Esophagus muscularis mucosa (tissue), 4 donors: ENCODE measurements at regions not wholly inside any gene's neighbourhood (a gene's known extent, or its start where the extent isn't known, plus 50 kb on each side); places are given as distances from the start of the nearest gene placed in this dataset.

ENCODE experiments used
- DNase-seq: peaks from one replicate; pipeline ENCODE4 v3.0.0-alpha.2; 2017; ENCODE audit errors: extremely low spot score
- H3K27ac ChIP-seq, 4 donors: fragments of 200-600 bp; sonication (generic); replicated peaks in 1 of 4; 1 replicate in 3 of 4; 2 replicates in 1 of 4; pipeline ENCODE4 v1.5.1; 2016 to 2019; ENCODE audit warnings: mild to moderate bottlenecking in 1 of 4
- H3K27me3 ChIP-seq, 4 donors: fragments of 200-600 bp; sonication (generic); one replicate each; pipeline versions ENCODE4 v1.5.1 to v1.6.0; 2016 to 2019
- H3K36me3 ChIP-seq, 4 donors: fragments of 200-600 bp; sonication (generic); one replicate each; pipeline ENCODE4 v1.5.1; 2016 to 2019
- H3K4me1 ChIP-seq, 4 donors: fragments of 200-600 bp; sonication (generic); one replicate each; pipeline ENCODE4 v1.5.1; 2016 to 2019
- H3K4me3 ChIP-seq, 4 donors: fragments of 200-600 bp; sonication (generic); 1 replicate in 2 of 4; 2 replicates in 2 of 4; pipeline ENCODE4 v1.5.1; 2016 to 2019; ENCODE audit warnings: mild to moderate bottlenecking in 4 of 4, moderate library complexity in 1 of 4
- H3K9me3 ChIP-seq, 4 donors: fragments of 200-600 bp; sonication (generic); 1 replicate in 3 of 4; 2 replicates in 1 of 4; pipeline ENCODE4 v1.5.1; 2016 to 2019
- CTCF ChIP-seq, 3 experiments: fragments of 200-600 bp in 2 of 3; fragments of 450-650 bp in 1 of 3; sonication (generic) in 2 of 3; IDR thresholded peaks; one replicate each; pipeline ENCODE4 v1.5.1; 2017 to 2019; ENCODE audit warnings: antibody characterized with exemption in 3 of 3, mild to moderate bottlenecking in 2 of 3, moderate library complexity in 1 of 3
- EP300 ChIP-seq: sonication (generic); formaldehyde crosslinking; IDR thresholded peaks from one replicate; pipeline ENCODE4 v1.6.1; 2017; ENCODE audit warnings: antibody characterized with exemption
- POLR2A ChIP-seq: fragments of 450-650 bp; IDR thresholded peaks from one replicate; pipeline ENCODE4 v1.6.1; 2017; ENCODE audit warnings: antibody characterized with exemption, moderate library complexity, mild to moderate bottlenecking, low read depth
- POLR2AphosphoS5 ChIP-seq, 2 donors: sonication (generic); formaldehyde crosslinking; IDR thresholded peaks; one replicate each; pipeline ENCODE4 v1.6.1; 2017; ENCODE audit warnings: antibody characterized with exemption in 2 of 2
- WGBS: methylation state at CpG from one replicate; pipeline ENCODE4 v1.1.5; 2018; 5-methylcytosine and 5-hydroxymethylcytosine counted together
- intact Hi-C: fragments of 100-400 bp; cut with DNase I; formaldehyde crosslinking; loops from one replicate; pipeline ENCODE4 v1.15.1; 2023

DNA sequence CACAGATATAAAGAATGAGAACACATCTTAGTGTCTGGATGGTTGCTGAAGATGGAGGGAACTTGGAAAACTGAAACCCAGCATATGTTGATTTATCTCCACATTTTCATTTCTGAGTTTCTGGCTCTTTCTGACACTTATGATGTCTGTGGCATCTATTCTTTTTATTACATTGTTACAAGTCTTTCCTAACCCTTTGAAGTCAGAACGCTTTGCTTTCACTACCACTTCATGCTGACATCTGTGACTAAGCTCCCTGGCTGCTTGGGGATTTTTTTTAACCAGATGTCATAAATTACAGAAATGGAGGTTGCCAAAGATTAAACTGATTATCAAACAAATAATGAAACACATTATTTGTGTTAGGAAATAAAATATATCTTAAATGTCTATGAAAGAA lies 188.7 kb downstream of the KITLG start:
- 27% methylated on average over 1 of the region's 1 CpG for whole genome bisulfite sequencing
- Histone ChIP-seq H3K9me3 (peaks cover 0 to 4% (median 2%) of the 10 kb centered on the region in 4 donors), H3K4me3 (no peak overlapping the region), H3K36me3 (no peaks in the 10 kb centered on the region), H3K4me1 (peaks cover 0 to 13% (median 7%) of the 10 kb centered on the region in 4 donors), H3K27me3 (no peaks in the 10 kb centered on the region), H3K27ac (no peak overlapping the region)
- no peak for DNase-seq
- TF ChIP-seq CTCF (IDR thresholded peaks at IDR 0.05), result no peak
- no peak for TF ChIP-seq POLR2AphosphoS5 (IDR thresholded peaks at IDR 0.05)
- TF ChIP-seq EP300, result no peak
- TF ChIP-seq POLR2A, result no peak
- intact Hi-C loops, result loop anchor here (10.0 kb wide), 1 partner anchor 207 kb away; no protein-coding TSS in a partner anchor

DNA sequence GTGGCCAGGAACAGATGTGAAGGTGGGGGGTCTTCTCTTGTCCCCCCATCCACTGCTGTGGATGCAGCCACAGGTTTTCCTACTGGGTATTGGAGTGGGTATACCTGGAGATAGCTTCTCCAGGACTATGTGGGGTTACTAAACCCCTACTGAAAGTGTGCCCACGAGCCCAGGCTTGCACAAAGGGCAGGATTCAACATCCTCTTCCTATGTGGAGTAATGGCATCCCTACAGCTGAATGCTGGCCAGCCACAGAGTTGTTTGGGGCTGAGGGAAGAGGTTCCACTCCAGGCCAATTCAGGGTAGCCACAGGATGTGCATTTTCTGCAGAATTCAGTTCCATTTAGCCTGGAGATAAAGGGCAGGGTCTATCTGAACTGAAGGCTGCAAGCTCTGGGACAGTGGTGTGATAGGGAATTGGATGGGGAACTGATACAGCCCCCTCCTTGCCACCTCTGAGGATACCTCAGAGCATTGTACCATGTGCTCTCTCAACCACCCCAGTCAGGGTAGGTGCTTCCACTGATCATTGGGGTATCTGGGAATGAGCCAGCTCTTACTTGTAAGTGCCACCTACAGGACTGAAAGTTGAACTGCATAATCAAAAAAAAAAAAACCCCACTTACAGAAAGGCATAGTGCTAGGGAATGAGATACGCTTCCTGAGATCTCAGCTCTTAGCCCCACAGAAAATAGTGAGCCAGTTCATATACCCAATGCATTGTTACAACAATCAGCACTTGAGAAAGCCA lies 187.1 kb downstream of the KITLG start:
- Histone ChIP-seq H3K4me1 (peaks cover 0 to 13% (median 7%) of the 10 kb centered on the region in 4 donors), H3K27me3 (no peaks in the 10 kb centered on the region), H3K27ac (no peak overlapping the region), H3K9me3 (peaks cover 0 to 4% (median 2%) of the 10 kb centered on the region in 4 donors), H3K4me3 (no peak overlapping the region), H3K36me3 (no peaks in the 10 kb centered on the region)
- intact Hi-C loops, result loop anchor here (10.0 kb wide), 1 partner anchor 208 kb away; no protein-coding TSS in a partner anchor
- WGBS, result 83% methylated on average over 2 of the region's 2 CpGs
- TF ChIP-seq POLR2AphosphoS5 (IDR thresholded peaks at IDR 0.05) (no peak), EP300 (no peak), POLR2A (no peak), CTCF (IDR thresholded peaks at IDR 0.05) (peak in 1 of 3 experiments; percentile 19)
- DNase-seq, result no peak

GRCh38 chr12:88398031-88398430 lies 182.2 kb downstream of the KITLG start:
- H3K9me3 ChIP-seq, result peaks cover 0 to 4% (median 2%) of the 10 kb centered on the region in 4 donors
- WGBS, result 96% methylated on average over 2 of the region's 2 CpGs
- H3K4me3 ChIP-seq, result no peak overlapping the region
- H3K27me3 ChIP-seq, result no peaks in the 10 kb centered on the region
- H3K36me3 ChIP-seq, result no peaks in the 10 kb centered on the region
- H3K4me1 ChIP-seq, result peaks cover 0 to 9% (median 3%) of the 10 kb centered on the region in 4 donors
- DNase-seq, result no peak
- H3K27ac ChIP-seq, result no peak overlapping the region
- intact Hi-C loops, result loop anchor here (2.0 to 10.0 kb wide), 2 partner anchors 25 to 213 kb away; no protein-coding TSS in a partner anchor
- TF ChIP-seq EP300, result no peak
- no peak for TF ChIP-seq POLR2AphosphoS5 (IDR thresholded peaks at IDR 0.05)
- no peak for TF ChIP-seq POLR2A
- no peak for TF ChIP-seq CTCF (IDR thresholded peaks at IDR 0.05)

DNA sequence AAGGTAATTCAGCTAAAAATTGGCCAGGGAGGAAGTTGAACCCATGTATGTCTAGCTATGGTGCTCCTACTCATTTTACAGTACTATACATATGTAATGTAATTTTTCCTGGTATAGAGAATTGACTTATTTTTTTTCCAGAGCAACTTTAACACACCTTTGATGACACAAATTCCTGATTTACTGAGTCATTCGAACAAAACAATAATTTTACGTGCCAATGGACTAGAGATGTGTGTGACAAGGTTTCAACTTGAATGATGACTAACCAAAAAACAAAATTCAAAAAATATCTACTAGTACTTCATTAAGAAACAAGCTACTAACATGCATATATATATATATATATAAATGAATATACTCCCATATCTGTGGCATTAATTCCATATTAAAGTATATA lies 180.5 kb downstream of the KITLG start:
- intact Hi-C loops, result loop anchor here (2.0 to 10.0 kb wide), 2 partner anchors 27 to 215 kb away; no protein-coding TSS in a partner anchor
- Histone ChIP-seq H3K9me3 (no peaks in the 10 kb centered on the region), H3K36me3 (no peaks in the 10 kb centered on the region), H3K27ac (no peak overlapping the region), H3K27me3 (no peaks in the 10 kb centered on the region), H3K4me3 (no peak overlapping the region), H3K4me1 (peaks cover 0 to 9% (median 3%) of the 10 kb centered on the region in 4 donors)
- TF ChIP-seq EP300 (no peak), POLR2A (no peak), CTCF (IDR thresholded peaks at IDR 0.05) (no peak), POLR2AphosphoS5 (IDR thresholded peaks at IDR 0.05) (no peak)
- 95% methylated on average over 2 of the region's 2 CpGs for WGBS
- no peak for DNase-seq
